AG09319 (cell line): ENCODE measurements at regions not wholly inside any gene's neighbourhood (a gene's known extent, or its start where the extent isn't known, plus 50 kb on each side); places are given as distances from the start of the nearest gene placed in this dataset.
"Not testable (repeated sequence)": the region's sequence is repeated elsewhere in the genome, so short reads cannot be mapped to it uniquely, and the experiment has no call there.

Experiments
- DNase-seq: peaks from one replicate; pipeline ENCODE4 v3.0.0-alpha.2; 2010; ENCODE audit warnings: low read depth; ENCODE audit errors: extremely low read depth
- TF ChIP-seq, protein P1 (sequence below): IDR thresholded peaks from 2 replicates; pipeline ENCODE4 v1.5.1; 2011; ENCODE audit warnings: low read depth, mild to moderate bottlenecking, inconsistent platforms, low read length, moderate library complexity

DNA sequence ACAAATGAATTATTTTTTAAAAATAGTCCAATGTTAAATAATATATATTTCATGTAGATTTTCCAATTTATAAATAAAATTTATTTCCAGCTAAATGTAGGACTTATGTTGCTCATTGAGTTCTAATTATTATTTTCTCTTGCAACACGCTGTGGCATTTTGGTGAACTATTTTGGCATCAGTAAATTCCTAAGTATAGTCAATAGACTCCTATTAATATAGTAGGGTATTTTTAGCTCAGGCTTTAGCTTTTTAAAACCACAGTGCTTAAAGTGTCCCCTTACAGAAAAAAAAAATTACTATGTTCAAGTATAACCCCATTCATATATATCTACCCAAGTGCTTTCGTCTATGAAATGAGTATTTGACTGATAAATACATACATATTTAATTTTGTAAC lies 919.2 kb upstream of the SOX9 start:
- TF ChIP-seq, protein P1, sequence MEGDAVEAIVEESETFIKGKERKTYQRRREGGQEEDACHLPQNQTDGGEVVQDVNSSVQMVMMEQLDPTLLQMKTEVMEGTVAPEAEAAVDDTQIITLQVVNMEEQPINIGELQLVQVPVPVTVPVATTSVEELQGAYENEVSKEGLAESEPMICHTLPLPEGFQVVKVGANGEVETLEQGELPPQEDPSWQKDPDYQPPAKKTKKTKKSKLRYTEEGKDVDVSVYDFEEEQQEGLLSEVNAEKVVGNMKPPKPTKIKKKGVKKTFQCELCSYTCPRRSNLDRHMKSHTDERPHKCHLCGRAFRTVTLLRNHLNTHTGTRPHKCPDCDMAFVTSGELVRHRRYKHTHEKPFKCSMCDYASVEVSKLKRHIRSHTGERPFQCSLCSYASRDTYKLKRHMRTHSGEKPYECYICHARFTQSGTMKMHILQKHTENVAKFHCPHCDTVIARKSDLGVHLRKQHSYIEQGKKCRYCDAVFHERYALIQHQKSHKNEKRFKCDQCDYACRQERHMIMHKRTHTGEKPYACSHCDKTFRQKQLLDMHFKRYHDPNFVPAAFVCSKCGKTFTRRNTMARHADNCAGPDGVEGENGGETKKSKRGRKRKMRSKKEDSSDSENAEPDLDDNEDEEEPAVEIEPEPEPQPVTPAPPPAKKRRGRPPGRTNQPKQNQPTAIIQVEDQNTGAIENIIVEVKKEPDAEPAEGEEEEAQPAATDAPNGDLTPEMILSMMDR, result no peak
- no peak for DNase-seq

DNA sequence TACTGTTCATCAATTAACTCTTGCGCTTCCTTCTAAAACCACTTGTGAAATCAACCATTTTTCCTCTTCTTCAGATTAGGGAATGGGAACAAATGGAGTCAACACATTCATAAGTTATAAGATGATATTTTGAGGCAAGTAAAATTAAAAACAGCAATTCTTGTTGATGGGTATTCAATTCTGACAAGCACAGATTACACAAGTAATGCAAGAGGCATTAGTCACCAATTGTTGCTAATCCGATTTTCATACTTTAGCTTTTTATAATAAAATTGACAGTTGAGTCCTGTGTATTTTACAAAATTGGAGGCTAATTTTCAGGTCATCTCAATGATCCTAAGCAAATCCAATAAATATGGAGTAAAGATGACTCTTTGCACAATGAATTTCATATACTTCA lies 918.4 kb upstream of the SOX9 start:
- DNase-seq, result no peak
- TF ChIP-seq, protein P1, result no peak

DNA sequence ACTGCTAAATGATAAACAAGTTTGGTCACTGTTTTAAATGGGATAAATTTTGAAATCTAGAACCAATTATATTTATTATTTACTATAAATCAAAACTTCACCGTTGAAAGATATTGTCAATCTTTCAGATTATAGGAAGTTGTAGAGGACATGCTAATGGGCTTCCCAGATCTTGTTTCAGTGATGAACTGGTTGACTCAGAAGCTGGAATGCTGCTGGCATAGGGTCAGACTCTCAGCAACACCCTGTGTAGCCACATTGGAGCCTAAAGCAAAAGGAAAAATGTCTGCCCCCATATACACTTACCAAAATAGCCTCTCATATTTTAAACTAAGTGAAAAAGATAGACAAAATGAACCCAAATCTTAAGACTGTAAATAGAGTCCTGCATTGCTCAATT lies 916.9 kb upstream of the SOX9 start:
- TF ChIP-seq, protein P1, result no peak
- DNase-seq, result no peak

DNA sequence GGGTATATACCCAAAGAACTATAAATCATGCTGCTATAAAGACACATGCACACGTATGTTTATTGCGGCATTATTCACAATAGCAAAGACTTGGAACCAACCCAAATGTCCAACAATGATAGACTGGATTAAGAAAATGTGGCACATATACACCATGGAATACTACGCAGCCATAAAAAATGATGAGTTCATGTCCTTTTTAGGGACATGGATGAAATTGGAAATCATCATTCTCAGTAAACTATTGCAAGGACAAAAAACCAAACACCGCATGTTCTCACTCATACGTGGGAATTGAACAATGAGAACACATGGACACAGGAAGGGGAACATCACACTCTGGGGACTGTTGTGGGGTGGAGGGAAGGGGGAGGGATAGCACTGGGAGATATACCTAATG lies 914.9 kb upstream of the SOX9 start:
- DNase-seq, result not testable (repeated sequence)

DNA sequence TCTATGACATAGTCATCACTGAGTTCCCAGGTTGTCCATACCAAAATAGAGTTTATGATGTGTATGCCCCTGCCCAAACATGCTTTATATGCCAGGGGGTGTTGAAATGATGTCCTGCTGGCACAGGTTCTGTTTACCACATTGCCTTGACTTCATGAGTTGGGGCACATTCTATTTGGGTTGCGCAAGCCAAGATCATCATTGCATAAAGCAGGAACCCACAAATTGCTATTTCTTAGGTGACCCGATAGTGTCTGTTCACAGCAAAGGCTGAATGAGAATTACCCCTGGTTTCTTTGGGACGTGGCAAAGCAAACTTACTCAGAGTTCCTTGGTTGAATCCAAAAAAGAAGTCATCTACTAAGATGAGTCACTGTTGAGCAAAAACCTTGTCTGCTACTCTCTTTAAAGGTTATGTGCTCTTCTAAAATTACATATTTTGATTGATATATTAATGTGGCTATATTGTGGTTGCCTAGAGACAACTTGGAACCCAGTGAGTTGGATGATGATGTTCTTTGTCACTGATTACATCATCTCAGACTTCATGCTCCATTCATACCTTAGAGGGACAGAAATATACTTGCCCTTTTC lies 912.6 kb upstream of the SOX9 start:
- TF ChIP-seq, protein P1, result no peak
- peak; percentile 28 for DNase-seq

DNA sequence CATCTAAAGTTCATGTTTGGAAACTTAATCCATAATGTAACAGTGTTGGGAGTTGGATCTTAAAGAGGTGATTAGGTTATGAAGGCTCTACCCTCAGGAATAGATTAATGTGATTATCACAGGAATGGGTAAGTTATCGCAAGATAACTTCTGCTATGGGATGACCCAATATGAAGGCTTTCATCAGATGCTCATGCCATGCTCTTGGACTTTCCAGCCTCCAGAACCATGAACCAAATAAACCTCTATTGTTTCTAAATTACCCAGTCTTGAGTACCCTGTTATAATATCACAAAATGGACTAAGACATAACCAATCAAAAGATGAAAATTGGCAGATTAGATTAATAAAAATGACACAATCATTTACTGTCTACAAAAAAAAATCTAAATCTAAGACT lies 906.9 kb upstream of the SOX9 start:
- DNase-seq, result no peak
- TF ChIP-seq, protein P1, result no peak

DNA sequence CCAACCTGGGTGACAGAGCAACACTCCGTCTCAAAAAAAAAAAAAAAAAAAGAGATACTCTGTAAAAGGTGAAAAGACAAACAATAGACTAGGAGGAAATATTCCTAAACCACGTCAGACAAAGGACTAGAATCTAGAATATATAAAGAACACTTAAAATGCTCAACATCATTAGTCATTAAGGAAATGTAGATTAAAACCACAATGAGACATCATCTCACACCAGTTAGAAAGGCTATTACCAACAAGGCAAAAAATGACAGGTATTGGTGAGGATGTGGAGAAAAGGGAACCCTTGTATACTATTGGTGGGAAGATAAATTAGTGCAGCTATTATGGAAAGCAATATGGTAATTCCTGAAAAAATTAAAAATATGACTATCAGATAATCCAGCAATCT lies 903.1 kb upstream of the SOX9 start:
- DNase-seq, result no peak
- TF ChIP-seq, protein P1, result no peak

DNA sequence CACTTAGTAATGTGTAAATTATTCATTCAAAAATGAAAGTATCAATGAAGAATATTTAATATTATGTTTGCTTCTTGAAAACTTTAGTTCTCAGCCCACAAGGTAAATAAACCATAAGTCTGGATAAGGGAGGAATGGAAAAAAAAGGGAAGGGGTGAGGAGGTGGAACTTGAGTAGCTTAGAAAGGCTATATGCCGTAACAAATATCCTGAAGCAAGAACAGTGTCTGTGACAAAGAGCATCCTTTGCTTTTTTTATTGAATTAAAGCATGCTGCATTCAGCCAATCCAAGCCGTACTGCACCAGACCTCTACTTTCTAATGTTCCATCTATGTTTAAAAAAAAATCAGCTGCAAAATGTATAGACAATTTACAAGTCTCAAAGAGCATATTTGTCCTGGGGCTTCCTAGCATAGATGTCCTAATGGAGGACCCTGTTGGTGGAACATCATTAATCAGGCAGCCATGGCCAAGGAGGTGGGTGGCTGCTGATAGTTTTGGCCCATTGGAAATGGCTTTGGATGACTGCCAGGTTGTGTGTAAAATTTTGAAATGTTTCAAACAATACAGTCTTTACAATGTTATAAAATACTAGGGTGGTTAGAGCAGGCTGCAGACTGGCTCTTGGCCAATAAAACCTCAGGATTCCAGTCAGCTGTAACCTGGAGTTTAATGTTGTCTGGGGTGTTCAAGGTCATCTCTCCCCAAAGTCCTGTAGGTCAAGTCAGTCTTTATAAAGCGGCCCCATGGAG lies 895.8 kb upstream of the SOX9 start:
- TF ChIP-seq, protein P1, result no peak
- DNase-seq, result no peak
